Peyer's patch (tissue), 4 donors: ENCODE measurements at regions not wholly inside any gene's neighbourhood (a gene's known extent, or its start where the extent isn't known, plus 50 kb on each side); places are given as distances from the start of the nearest gene placed in this dataset.

Experiments
- CTCF ChIP-seq, 6 experiments: fragments of 450-650 bp in 4 of 6; fragments of 200-600 bp in 2 of 6; sonication (generic) in 1 of 6; IDR thresholded peaks; one replicate each; pipeline ENCODE4 v1.5.1; 2017 to 2019; ENCODE audit warnings: antibody characterized with exemption in 6 of 6, mild to moderate bottlenecking in 3 of 6, moderate library complexity in 1 of 6
- POLR2A ChIP-seq, 2 donors: fragments of 450-650 bp; IDR thresholded peaks; one replicate each; pipeline ENCODE4 v1.5.1; 2017; ENCODE audit warnings: antibody characterized with exemption in 2 of 2, mild to moderate bottlenecking in 2 of 2, moderate library complexity in 2 of 2

DNA sequence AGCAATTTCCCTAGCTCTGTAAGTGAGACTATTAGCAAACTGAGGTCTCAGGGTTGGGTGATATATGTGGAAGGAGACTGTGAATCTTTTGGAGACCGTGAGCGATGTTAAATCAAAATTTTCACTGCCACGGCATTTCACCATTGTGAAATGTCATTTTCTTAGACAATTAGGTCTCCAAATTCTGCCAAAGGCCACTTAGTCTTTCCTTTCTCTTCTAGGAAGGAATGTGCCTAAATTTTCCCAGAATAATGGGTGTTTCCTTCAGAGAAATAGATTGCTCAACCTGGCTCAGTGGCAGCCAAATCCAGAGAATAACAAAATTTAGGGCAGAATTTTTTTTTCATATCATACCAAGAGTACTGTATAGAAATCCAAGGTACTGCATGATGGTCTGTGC is 64.5 kb upstream of the SCEL start:
- no peak for TF ChIP-seq POLR2A (IDR thresholded peaks at IDR 0.05)
- TF ChIP-seq CTCF (IDR thresholded peaks at IDR 0.05), result no peak
